GM12878 (cell line): ENCODE measurements at regions not wholly inside any gene's neighbourhood (a gene's known extent, or its start where the extent isn't known, plus 50 kb on each side); places are given as distances from the start of the nearest gene placed in this dataset.

ENCODE experiments used
- ATAC-seq: fragments of 200-7000 bp; cut with Tn5 transposase; 3 replicates; pipeline ENCODE4 v1.9.1; 2020; ENCODE audit warnings: mild to moderate bottlenecking, moderate library complexity
- BruUV-seq: library from RNA; stranded (reverse); fragments of 400-500 nt; replicated peaks from 2 replicates; lab custom pipeline; 2021; lab: Mats Ljungman, UMichigan
- CTCF ChIA-PET: fragments of 300-600 bp; sonication (Branson Sonifier 250); formaldehyde crosslinking; extraction: SDS; loops from one replicate; lab custom pipeline; 2021; ENCODE audit warnings: inconsistent platforms; lab: Yijun Ruan, JAX
- POLR2A ChIA-PET: fragments of 350-600 bp; formaldehyde crosslinking; extraction: SDS; loops from one replicate; lab custom pipeline; 2021; ENCODE audit warnings: inconsistent platforms; lab: Charles Lee
- RAD21 ChIA-PET: fragments of 300-600 bp; sonication (Branson Sonifier 250); formaldehyde crosslinking; loops from one replicate; lab custom pipeline; 2023; ENCODE audit warnings: antibody characterized with exemption; ENCODE audit not compliant: unreplicated experiment; lab: Charles Lee
- SMC1A ChIA-PET: fragments of 300-600 bp; sonication (Branson Sonifier 250); formaldehyde crosslinking; loops from one replicate; lab custom pipeline; 2023; ENCODE audit not compliant: unreplicated experiment, uncharacterized antibody; lab: Charles Lee
- DNase-seq: peaks from one replicate; pipeline ENCODE4 v3.0.0-alpha.2; 2011; ENCODE audit warnings: low read depth, low spot score
- FAIRE-seq: peaks from 3 replicates; lab custom pipeline; 2011; peaks lifted over from hg19 to GRCh38; lab: Jason Lieb, UNC
- H2AFZ ChIP-seq: 2 replicates; pipeline ENCODE4 v1.6.0; 2011; ENCODE audit warnings: low read depth, low read length, control low read depth; ENCODE audit not compliant: control insufficient read depth
- H3K27ac ChIP-seq: 2 replicates; pipeline ENCODE4 v1.5.1; 2011; ENCODE audit warnings: control low read depth; ENCODE audit not compliant: control insufficient read depth, insufficient read depth
- H3K27me3 ChIP-seq, 2 experiments: replicated peaks in 1 of 2; 2 replicates each; pipeline versions ENCODE4 v1.6.0 to v1.6.1; 2011; ENCODE audit warnings: low read length in 1 of 2; ENCODE audit not compliant: control insufficient read depth in 2 of 2, insufficient read depth in 2 of 2
- H3K36me3 ChIP-seq, 2 experiments: 2 replicates each; pipeline ENCODE4 v1.5.1; 2011; ENCODE audit warnings: low read length in 1 of 2; ENCODE audit not compliant: control insufficient read depth in 2 of 2, insufficient read depth in 2 of 2
- H3K4me1 ChIP-seq: 2 replicates; pipeline ENCODE4 v1.6.1; 2011; ENCODE audit warnings: mild to moderate bottlenecking, low read length, moderate library complexity, mixed read lengths; ENCODE audit not compliant: control insufficient read depth, insufficient read depth
- H3K4me2 ChIP-seq: 2 replicates; pipeline ENCODE4 v1.6.0; 2011; ENCODE audit warnings: control low read depth; ENCODE audit not compliant: control insufficient read depth, insufficient read depth
- H3K4me3 ChIP-seq: fragments of 200-600 bp; sonication (generic); 2 replicates; pipeline ENCODE4 v1.5.1; 2016
- H3K79me2 ChIP-seq: 2 replicates; pipeline ENCODE4 v1.6.0; 2011; ENCODE audit warnings: low read length; ENCODE audit not compliant: control insufficient read depth, insufficient read depth
- H3K9ac ChIP-seq: 2 replicates; pipeline ENCODE4 v1.8.0; 2011; ENCODE audit warnings: low read length, control low read depth, mixed read lengths; ENCODE audit not compliant: control insufficient read depth, insufficient read depth
- H3K9me3 ChIP-seq: replicated peaks from 3 replicates; pipeline ENCODE4 v1.5.1; 2011; ENCODE audit warnings: mild to moderate bottlenecking, low read length; ENCODE audit not compliant: control insufficient read depth, insufficient read depth
- H4K20me1 ChIP-seq: 2 replicates; pipeline ENCODE4 v1.6.0; 2011; ENCODE audit not compliant: control insufficient read depth, insufficient read depth
- BHLHE40 ChIP-seq, 2 experiments: fragments of 450-650 bp in 1 of 2; IDR thresholded peaks; 2 replicates each; pipeline ENCODE4 v1.6.1; 2011 to 2017; ENCODE audit warnings: low read depth in 2 of 2, borderline replicate concordance in 1 of 2, improper control_type of control experiment in 1 of 2, low read length in 1 of 2, mild to moderate bottlenecking in 1 of 2
- CHD1 ChIP-seq: IDR thresholded peaks from 2 replicates; pipeline ENCODE4 v1.6.1; 2012; ENCODE audit warnings: low read depth, low read length, improper control_type of control experiment
- CHD2 ChIP-seq: IDR thresholded peaks from 2 replicates; pipeline ENCODE4 v1.6.1; 2011; ENCODE audit warnings: low read depth, low read length, improper control_type of control experiment, borderline replicate concordance
- NBN ChIP-seq: fragments of 450-650 bp; IDR thresholded peaks from 2 replicates; pipeline ENCODE4 v1.6.1; 2016
- SIX5 ChIP-seq: IDR thresholded peaks from 2 replicates; pipeline ENCODE4 v1.6.1; 2011; ENCODE audit warnings: mild to moderate bottlenecking, low read depth, low read length, moderate library complexity; ENCODE audit not compliant: severe bottlenecking
- STAT1 ChIP-seq: fragments of 450-650 bp; conservative IDR thresholded peaks from 2 replicates; pipeline ENCODE4 v1.6.1; 2014; ENCODE audit warnings: antibody characterized with exemption, mild to moderate bottlenecking
- TCF7 ChIP-seq: IDR thresholded peaks from 2 replicates; pipeline ENCODE4 v1.6.1; 2014; ENCODE audit warnings: antibody characterized with exemption, borderline replicate concordance
- YBX1 ChIP-seq: fragments of 450-650 bp; IDR thresholded peaks from 2 replicates; pipeline ENCODE4 v1.6.1; 2016; ENCODE audit warnings: antibody characterized with exemption
- ZBTB40 ChIP-seq: fragments of 450-650 bp; IDR thresholded peaks from 2 replicates; pipeline ENCODE4 v1.6.1; 2016; ENCODE audit warnings: mild to moderate bottlenecking, moderate library complexity, borderline replicate concordance
- WGBS: methylation state at CpG from one replicate; pipeline ENCODE4 v1.1.6; 2016; ENCODE audit warnings: low lambda C conversion rate; ENCODE audit not compliant: insufficient replicate concordance, insufficient coverage; ENCODE audit errors: missing lambda C conversion rate; 5-methylcytosine and 5-hydroxymethylcytosine counted together
- in situ Hi-C: fragments of 300-500 bp; cut with MboI; formaldehyde crosslinking; loops from 9 replicates; pipeline ENCODE4 v1.14.3; 2018; ENCODE audit warnings: mixed read lengths
- intact Hi-C: fragments of 100-400 bp; cut with micrococcal nuclease; formaldehyde crosslinking; loops from one replicate; pipeline ENCODE4 v1.14.2; 2022; ENCODE audit not compliant: unreplicated experiment

GRCh38 chr5:30638899-30639298, 554.6 kb upstream of the CDH6 start:
- in situ Hi-C loops = no loop called here
- FAIRE-seq (no peak), ATAC-seq (no peak)
- Histone ChIP-seq H3K4me3 (no peak overlapping the region), H2AFZ (no peak overlapping the region), H3K27ac (no peak overlapping the region), H3K79me2 (no peaks in the 10 kb centered on the region), H3K27me3 (no peaks in the 10 kb centered on the region), H3K36me3 (no peaks in the 10 kb centered on the region), H3K9me3 (no peaks in the 10 kb centered on the region), H3K4me2 (no peak overlapping the region)
- intact Hi-C loops = no loop called here
- ChIA-PET POLR2A (no interaction called here), SMC1A (no interaction called here), CTCF (no interaction called here), RAD21 (no interaction called here)
- WGBS = 5% methylated on average over 1 of the region's 1 CpG
- TF ChIP-seq TCF7 = no peak
- TF ChIP-seq, all 136 proteins: peak for 0
- DNase-seq = no peak
- H3K4me1 ChIP-seq = no peaks in the 10 kb centered on the region
- BruUV-seq = no TSS peak
- no peak overlapping the region for H3K9ac ChIP-seq
- no peaks in the 10 kb centered on the region for H4K20me1 ChIP-seq

GRCh38 chr5:30627945-30628344, 565.5 kb upstream of the CDH6 start:
- DNase-seq = no peak
- Histone ChIP-seq H3K4me3 (no peak overlapping the region), H3K9ac (no peak overlapping the region), H3K9me3 (no peaks in the 10 kb centered on the region), H3K27me3 (no peaks in the 10 kb centered on the region), H3K27ac (no peak overlapping the region), H4K20me1 (no peaks in the 10 kb centered on the region), H3K36me3 (no peaks in the 10 kb centered on the region), H2AFZ (no peak overlapping the region), H3K4me1 (no peaks in the 10 kb centered on the region), H3K79me2 (no peaks in the 10 kb centered on the region), H3K4me2 (no peak overlapping the region)
- ChIA-PET RAD21 (no interaction called here), CTCF (no interaction called here), POLR2A (no interaction called here), SMC1A (no interaction called here)
- ATAC-seq = no peak
- no peak for FAIRE-seq
- BruUV-seq = no TSS peak
- intact Hi-C loops (no loop called here), in situ Hi-C loops (no loop called here)
- TF ChIP-seq BHLHE40 (IDR thresholded peaks at IDR 0.05; ENCODE audit: borderline replicate concordance in 1 of 2, low read depth in 2 of 2, low read length in 1 of 2) = no peak
- no peak for TF ChIP-seq STAT1
- TF ChIP-seq CHD1 = no peak
- no peak for TF ChIP-seq ZBTB40
- TF ChIP-seq SIX5 = no peak
- TF ChIP-seq CHD2 = no peak
- TF ChIP-seq YBX1 = no peak
- no peak for TF ChIP-seq NBN
